ENCODE measurements at regions not wholly inside any gene's neighbourhood (a gene's known extent, or its start where the extent isn't known, plus 50 kb on each side); places are given as distances from the start of the nearest gene placed in this dataset.
A peak's percentile ranks its signal among the peaks of the same experiment; 100 is the strongest.

GRCh38 chr13:74289107-74289506, 154.9 kb upstream of the KLF12 start:
- Histone ChIP-seq H3K79me2 (ENCODE audit: low read length) (no peaks in the 10 kb centered on the region), H2AFZ (ENCODE audit: low read length) (no peak overlapping the region), H3K9me2 (replicated peaks; ENCODE audit: insufficient read depth, low read length) (no peaks in the 10 kb centered on the region), H4K20me1 (ENCODE audit: insufficient read depth, low read length) (no peaks in the 10 kb centered on the region), H3K27me3 (replicated peaks; ENCODE audit: insufficient read depth, low read length) (no peaks in the 10 kb centered on the region), H3K27ac (ENCODE audit: low read length) (no peak overlapping the region), H3K36me3 (replicated peaks; ENCODE audit: insufficient read depth, low read length) (no peaks in the 10 kb centered on the region), H3K9me3 (replicated peaks; ENCODE audit: insufficient read depth, low read length) (no peaks in the 10 kb centered on the region), H3K9ac (ENCODE audit: low read length) (no peak overlapping the region), H3K4me2 (ENCODE audit: low read depth, low read length) (peak overlapping the region; percentile 51; the same call in 1 of the 2 replicates), H3F3A (ENCODE audit: insufficient read depth, low read length) (no peaks in the 10 kb centered on the region), H3K4me3 (ENCODE audit: low read length) (no peak overlapping the region), H3K4me1 (ENCODE audit: low read length) (0 out of 2 replicates have a peak, but pooled peaks cover 10% of the 10 kb centered on the region)
- DNase-seq: no peak
- no peak for TF ChIP-seq EZH2phosphoT487 (IDR thresholded peaks at IDR 0.05; ENCODE audit: low read length)
- no peak for TF ChIP-seq EZH2 (optimal IDR thresholded peaks at IDR 0.05; ENCODE audit: low read depth, low read length)
- TF ChIP-seq CTCF (IDR thresholded peaks at IDR 0.05; ENCODE audit: low read length): no peak

- Histone ChIP-seq H3K9me3 (replicated peaks; ENCODE audit: insufficient read depth, low read length) (no peaks in the 10 kb centered on the region), H3K4me1 (ENCODE audit: low read length) (0 out of 2 replicates have a peak, but pooled peaks cover 10% of the 10 kb centered on the region), H3K27ac (ENCODE audit: low read length) (peak overlapping the region; percentile 70; the same call in 1 of the 2 replicates), H3K27me3 (replicated peaks; ENCODE audit: insufficient read depth, low read length) (no peaks in the 10 kb centered on the region), H3K4me3 (ENCODE audit: low read length) (peak overlapping the region; percentile 49), H3K36me3 (replicated peaks; ENCODE audit: insufficient read depth, low read length) (no peaks in the 10 kb centered on the region), H4K20me1 (ENCODE audit: insufficient read depth, low read length) (no peaks in the 10 kb centered on the region), H3K9me2 (replicated peaks; ENCODE audit: insufficient read depth, low read length) (no peaks in the 10 kb centered on the region), H2AFZ (ENCODE audit: low read length) (peak overlapping the region; percentile 39), H3K79me2 (ENCODE audit: low read length) (no peaks in the 10 kb centered on the region), H3F3A (ENCODE audit: insufficient read depth, low read length) (no peaks in the 10 kb centered on the region), H3K4me2 (ENCODE audit: low read depth, low read length) (peak overlapping the region; percentile 51), H3K9ac (ENCODE audit: low read length) (peak overlapping the region; percentile 69)
- peak; percentile 26 for DNase-seq
- TF ChIP-seq CTCF (IDR thresholded peaks at IDR 0.05; ENCODE audit: low read length) (no peak), EZH2 (optimal IDR thresholded peaks at IDR 0.05; ENCODE audit: low read depth, low read length) (no peak), EZH2phosphoT487 (IDR thresholded peaks at IDR 0.05; ENCODE audit: low read length) (no peak)
Observed at GRCh38 chr13:74288361-74288911, 154.2 kb upstream of the KLF12 start.

DNA sequence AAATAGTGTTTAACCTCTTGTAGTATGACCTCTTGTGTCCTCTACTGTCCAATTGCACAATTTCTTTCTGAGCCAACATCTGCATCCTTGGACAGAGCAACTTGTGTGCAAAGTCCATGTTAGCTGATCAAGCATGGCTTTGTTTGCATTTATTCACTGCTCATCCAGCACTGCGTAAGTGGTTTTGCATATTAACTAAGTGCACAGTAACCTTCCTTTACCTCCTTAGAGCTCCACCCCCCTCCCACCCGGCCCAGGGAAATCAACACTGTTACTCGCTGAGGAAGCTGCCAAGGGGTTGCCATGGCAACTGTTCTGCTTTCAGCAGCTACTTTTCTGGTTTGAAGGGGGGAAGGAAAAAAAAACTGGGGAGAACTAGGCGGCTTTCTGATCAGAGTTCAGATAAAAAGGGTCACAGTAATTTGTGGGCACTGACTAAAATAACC, 153.5 kb upstream of the KLF12 start:
- Histone ChIP-seq H3F3A (ENCODE audit: insufficient read depth, low read length) (no peaks in the 10 kb centered on the region), H3K9ac (ENCODE audit: low read length) (peak overlapping the region; percentile 69), H3K9me3 (replicated peaks; ENCODE audit: insufficient read depth, low read length) (no peaks in the 10 kb centered on the region), H3K36me3 (replicated peaks; ENCODE audit: insufficient read depth, low read length) (no peaks in the 10 kb centered on the region), H2AFZ (ENCODE audit: low read length) (peak overlapping the region; percentile 39; the same call in 1 of the 2 replicates), H3K27me3 (replicated peaks; ENCODE audit: insufficient read depth, low read length) (no peaks in the 10 kb centered on the region), H3K9me2 (replicated peaks; ENCODE audit: insufficient read depth, low read length) (no peaks in the 10 kb centered on the region), H3K4me2 (ENCODE audit: low read depth, low read length) (peak overlapping the region; percentile 68), H3K79me2 (ENCODE audit: low read length) (no peaks in the 10 kb centered on the region), H3K4me3 (ENCODE audit: low read length) (peak overlapping the region; percentile 49), H3K27ac (ENCODE audit: low read length) (peak overlapping the region; percentile 70; the same call in 1 of the 2 replicates), H4K20me1 (ENCODE audit: insufficient read depth, low read length) (no peaks in the 10 kb centered on the region), H3K4me1 (ENCODE audit: low read length) (0 out of 2 replicates have a peak, but pooled peaks cover 10% of the 10 kb centered on the region)
- TF ChIP-seq CTCF (IDR thresholded peaks at IDR 0.05; ENCODE audit: low read length) (no peak), EZH2phosphoT487 (IDR thresholded peaks at IDR 0.05; ENCODE audit: low read length) (no peak), EZH2 (optimal IDR thresholded peaks at IDR 0.05; ENCODE audit: low read depth, low read length) (no peak)
- DNase-seq: peak; percentile 87
